Adrenal gland (tissue), 9 donors: ENCODE measurements at regions not wholly inside any gene's neighbourhood (a gene's known extent, or its start where the extent isn't known, plus 50 kb on each side); places are given as distances from the start of the nearest gene placed in this dataset.

Experiments used
- DNase-seq, 7 donors: peaks; one replicate each; pipeline ENCODE4 v3.0.0-alpha.2; 2019 to 2020
- H3K27ac ChIP-seq, 5 donors: fragments of 200-600 bp; sonication (generic) in 4 of 5; 1 replicate in 3 of 5; 2 replicates in 2 of 5; pipeline versions ENCODE4 v1.5.1 to v1.8.0; 2016 to 2020; ENCODE audit warnings: mild to moderate bottlenecking in 1 of 5
- H3K27me3 ChIP-seq: fragments of 200-600 bp; 2 replicates; pipeline ENCODE4 v1.8.0; 2021
- H3K36me3 ChIP-seq, 2 donors: fragments of 200-600 bp; replicated peaks in 1 of 2; 1 replicate in 1 of 2; 2 replicates in 1 of 2; pipeline versions ENCODE4 v1.5.1 to v1.8.0; 2018 to 2022
- H3K4me1 ChIP-seq, 2 donors: fragments of 200-600 bp; replicated peaks in 1 of 2; 1 replicate in 1 of 2; 2 replicates in 1 of 2; pipeline versions ENCODE4 v1.5.1 to v1.8.0; 2018 to 2021
- H3K4me3 ChIP-seq, 4 donors: fragments of 200-600 bp; sonication (generic) in 3 of 4; one replicate each; pipeline ENCODE4 v1.5.1; 2016 to 2018
- H3K9me3 ChIP-seq, 3 donors: fragments of 200-600 bp; sonication (generic) in 1 of 3; replicated peaks in 1 of 3; 1 replicate in 2 of 3; 2 replicates in 1 of 3; pipeline versions ENCODE4 v1.5.1 to v1.8.0; 2016 to 2021
- POLR2A ChIP-seq, 2 donors: fragments of 450-650 bp; IDR thresholded peaks; one replicate each; pipeline ENCODE4 v1.6.1; 2017; ENCODE audit warnings: antibody characterized with exemption in 2 of 2, mild to moderate bottlenecking in 2 of 2, moderate library complexity in 1 of 2
- WGBS, 4 donors: extraction: QIAGEN DNeasy Blood & Tissue Kit in 2 of 4; methylation state at CpG; one replicate each; pipeline versions ENCODE4 v1.1.5 to v1.1.7; 2013 to 2017; 5-methylcytosine and 5-hydroxymethylcytosine counted together
- intact Hi-C, 2 donors: fragments of 100-400 bp; cut with DNase I; formaldehyde crosslinking; loops; one replicate each; pipeline versions ENCODE4 v1.14.1 to v1.15.0; 2022 to 2023
- TF ChIP-seq, protein P1 (sequence below), 6 experiments: fragments of 450-650 bp in 4 of 6; fragments of 200-600 bp in 2 of 6; sonication (generic) in 1 of 6; IDR thresholded peaks; 1 replicate in 5 of 6; 2 replicates in 1 of 6; pipeline versions ENCODE4 v1.5.1 to v1.8.0; 2016 to 2021; ENCODE audit warnings: antibody characterized with exemption in 6 of 6, mild to moderate bottlenecking in 2 of 6, moderate library complexity in 1 of 6
- donor health status: healthy with polysubstance abuse.
- donor health status: Bipolar disorder and iron deficiency.
- donor health status: DM: yes; HTN: yes; CAD: no.
- donor health status: DM: no; HTN: no; CAD: no.
- donor health status: DM: no; HTN: no; CAD: no.

DNA sequence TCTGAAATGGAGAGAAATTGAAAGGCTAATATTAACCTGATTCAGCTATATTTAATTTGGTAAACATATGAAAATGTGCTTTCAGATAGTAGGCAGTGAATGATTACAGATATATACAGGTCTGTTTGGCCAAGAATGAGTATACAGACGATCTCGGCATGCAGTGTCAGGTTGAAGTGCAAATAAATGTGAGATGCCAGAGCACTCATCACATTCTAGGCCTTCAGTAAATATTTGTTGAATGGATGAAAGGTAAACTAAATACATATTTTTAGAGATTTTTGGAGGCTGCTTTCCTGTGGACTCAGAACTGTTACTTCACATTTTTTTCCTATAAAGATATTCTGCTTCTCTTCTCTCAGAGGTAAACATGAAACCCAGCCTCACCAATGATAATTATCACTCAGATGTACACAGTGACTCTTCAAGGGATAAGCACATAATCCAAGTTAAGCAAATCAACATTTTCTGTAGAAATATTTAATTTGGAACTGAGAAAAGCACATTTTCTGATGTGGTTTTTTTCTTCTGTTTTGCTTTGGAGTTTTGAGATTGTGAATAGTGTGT is 702.9 kb downstream of the BRINP3 start:
- 56 to 73% (median 72%) methylated on average over 2 of the region's 2 CpGs for WGBS, 4 donors
- intact Hi-C loops: no loop called here

DNA sequence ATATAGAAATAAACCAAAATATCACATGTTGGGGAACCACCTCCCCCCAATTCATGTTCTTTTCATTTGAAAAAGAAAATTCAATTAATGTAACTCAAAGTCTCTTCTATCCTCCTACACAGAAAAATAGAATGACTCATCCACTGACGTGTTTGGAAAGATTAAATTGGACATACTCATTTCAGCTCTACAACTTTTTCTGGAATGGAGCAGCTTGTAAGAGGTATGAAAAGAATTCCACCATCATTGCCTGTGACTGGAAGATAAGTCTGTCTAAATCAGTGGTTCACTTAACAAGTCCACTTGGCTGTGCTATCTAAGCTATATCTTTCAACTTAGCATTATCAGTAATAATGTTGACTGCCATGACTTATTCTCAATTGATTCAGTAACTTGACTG is 702.3 kb downstream of the BRINP3 start:
- no peaks in the 10 kb centered on the region for H3K27me3 ChIP-seq
- H3K27ac ChIP-seq: no peak overlapping the region
- WGBS, 4 donors: 31 to 50% (median 37%) methylated on average over 1 of the region's 1 CpG
- no peaks in the 10 kb centered on the region for H3K9me3 ChIP-seq
- intact Hi-C loops: no loop called here
- no peaks in the 10 kb centered on the region for H3K4me1 ChIP-seq
- no peak for TF ChIP-seq POLR2A (IDR thresholded peaks at IDR 0.05)
- TF ChIP-seq, protein P1, sequence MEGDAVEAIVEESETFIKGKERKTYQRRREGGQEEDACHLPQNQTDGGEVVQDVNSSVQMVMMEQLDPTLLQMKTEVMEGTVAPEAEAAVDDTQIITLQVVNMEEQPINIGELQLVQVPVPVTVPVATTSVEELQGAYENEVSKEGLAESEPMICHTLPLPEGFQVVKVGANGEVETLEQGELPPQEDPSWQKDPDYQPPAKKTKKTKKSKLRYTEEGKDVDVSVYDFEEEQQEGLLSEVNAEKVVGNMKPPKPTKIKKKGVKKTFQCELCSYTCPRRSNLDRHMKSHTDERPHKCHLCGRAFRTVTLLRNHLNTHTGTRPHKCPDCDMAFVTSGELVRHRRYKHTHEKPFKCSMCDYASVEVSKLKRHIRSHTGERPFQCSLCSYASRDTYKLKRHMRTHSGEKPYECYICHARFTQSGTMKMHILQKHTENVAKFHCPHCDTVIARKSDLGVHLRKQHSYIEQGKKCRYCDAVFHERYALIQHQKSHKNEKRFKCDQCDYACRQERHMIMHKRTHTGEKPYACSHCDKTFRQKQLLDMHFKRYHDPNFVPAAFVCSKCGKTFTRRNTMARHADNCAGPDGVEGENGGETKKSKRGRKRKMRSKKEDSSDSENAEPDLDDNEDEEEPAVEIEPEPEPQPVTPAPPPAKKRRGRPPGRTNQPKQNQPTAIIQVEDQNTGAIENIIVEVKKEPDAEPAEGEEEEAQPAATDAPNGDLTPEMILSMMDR (IDR thresholded peaks at IDR 0.05): no peak
- no peak overlapping the region for H3K4me3 ChIP-seq
- H3K36me3 ChIP-seq: no peaks in the 10 kb centered on the region
- DNase-seq: no peak

More for the DNA sequence above, 702.9 kb downstream of the BRINP3 start:
- no peaks in the 10 kb centered on the region for H3K9me3 ChIP-seq
- DNase-seq: no peak
- no peaks in the 10 kb centered on the region for H3K27me3 ChIP-seq
- no peaks in the 10 kb centered on the region for H3K36me3 ChIP-seq
- H3K4me3 ChIP-seq: no peak overlapping the region
- TF ChIP-seq POLR2A (IDR thresholded peaks at IDR 0.05): no peak
- H3K4me1 ChIP-seq: no peaks in the 10 kb centered on the region
- H3K27ac ChIP-seq: no peak overlapping the region

DNA sequence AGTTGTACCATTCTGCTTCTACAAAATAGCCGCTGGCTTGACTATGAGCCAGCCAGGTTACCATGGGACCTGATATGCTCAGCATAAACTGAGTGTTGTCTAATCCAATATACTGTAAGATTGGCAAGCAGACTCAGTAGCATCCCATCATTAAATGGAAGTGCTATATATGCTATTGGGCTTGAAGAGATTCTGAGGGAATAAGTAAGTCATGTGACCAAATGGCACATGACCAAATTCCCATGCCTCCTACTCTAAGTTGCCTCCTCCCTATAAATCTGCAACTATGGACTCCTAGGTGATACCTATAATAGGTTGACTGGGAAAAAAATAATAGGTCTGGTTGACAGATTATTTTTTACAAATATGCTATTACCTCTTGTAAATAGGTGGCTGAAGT is 698.6 kb downstream of the BRINP3 start:
- 81 to 100% (median 90%) methylated on average over 1 of the region's 1 CpG for WGBS, 4 donors
- Histone ChIP-seq H3K9me3 (no peaks in the 10 kb centered on the region), H3K4me3 (no peak overlapping the region), H3K27me3 (no peaks in the 10 kb centered on the region), H3K36me3 (no peaks in the 10 kb centered on the region), H3K4me1 (no peaks in the 10 kb centered on the region), H3K27ac (no peak overlapping the region)
- DNase-seq: no peak
- TF ChIP-seq, protein P1 (IDR thresholded peaks at IDR 0.05): no peak
- intact Hi-C loops: no loop called here

DNA sequence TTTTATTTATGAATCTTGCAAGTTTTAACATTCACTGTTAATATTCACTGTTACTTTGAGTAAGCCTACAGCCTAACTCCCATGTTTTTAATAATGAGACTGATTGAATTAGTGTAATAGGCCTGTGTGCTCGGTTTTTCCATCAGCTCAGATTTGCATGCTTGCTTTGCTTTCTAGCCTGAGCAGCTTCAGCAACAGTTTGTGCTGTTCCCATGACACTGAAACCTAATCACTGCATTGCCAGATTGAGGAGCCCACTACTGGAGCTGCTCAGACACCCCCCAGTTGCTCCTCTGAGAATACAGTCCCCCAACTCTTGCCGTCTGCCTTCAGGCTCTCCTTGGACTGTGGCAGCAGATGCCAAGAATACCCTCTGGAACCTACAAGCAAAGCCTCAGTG is 695.4 kb downstream of the BRINP3 start:
- H3K4me3 ChIP-seq: no peak overlapping the region
- WGBS, 4 donors: 53 to 73% (median 60%) methylated on average over 2 of the region's 2 CpGs
- no peak overlapping the region for H3K27ac ChIP-seq
- no peaks in the 10 kb centered on the region for H3K27me3 ChIP-seq
- H3K9me3 ChIP-seq: no peaks in the 10 kb centered on the region
- intact Hi-C loops: no loop called here
- TF ChIP-seq, protein P1 (IDR thresholded peaks at IDR 0.05): no peak
- no peak for TF ChIP-seq POLR2A (IDR thresholded peaks at IDR 0.05)
- H3K4me1 ChIP-seq: no peaks in the 10 kb centered on the region
- no peak for DNase-seq
- H3K36me3 ChIP-seq: no peaks in the 10 kb centered on the region

DNA sequence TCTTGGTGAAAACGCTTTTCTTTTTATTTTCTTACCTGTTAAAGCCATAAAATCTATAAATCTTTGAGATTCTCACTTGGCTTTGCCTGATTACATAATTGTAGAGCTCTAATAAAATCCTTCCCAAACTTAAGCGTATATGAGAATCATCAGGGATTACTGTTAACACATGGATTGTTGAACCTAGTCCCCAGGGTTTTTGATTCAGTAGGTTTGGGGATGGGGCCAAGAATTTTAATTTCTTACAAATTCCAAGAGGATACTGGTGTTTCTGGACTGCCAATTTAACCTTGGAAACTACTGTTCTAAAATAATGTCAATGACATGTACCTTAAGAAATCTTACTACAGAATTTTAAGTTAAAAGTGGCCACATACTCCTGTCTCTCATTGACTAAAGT is 694.2 kb downstream of the BRINP3 start:
- Histone ChIP-seq H3K4me1 (no peaks in the 10 kb centered on the region), H3K27me3 (no peaks in the 10 kb centered on the region), H3K27ac (no peak overlapping the region), H3K36me3 (no peaks in the 10 kb centered on the region), H3K9me3 (no peaks in the 10 kb centered on the region), H3K4me3 (no peak overlapping the region)
- intact Hi-C loops: no loop called here
- DNase-seq: no peak
- no peak for TF ChIP-seq POLR2A (IDR thresholded peaks at IDR 0.05)
- TF ChIP-seq, protein P1 (IDR thresholded peaks at IDR 0.05): no peak
- WGBS, 4 donors: 60 to 74% (median 67%) methylated on average over 2 of the region's 2 CpGs
